IMR-90 (cell line): ENCODE measurements at regions not wholly inside any gene's neighbourhood (a gene's known extent, or its start where the extent isn't known, plus 50 kb on each side); places are given as distances from the start of the nearest gene placed in this dataset.

Experiments used
- ATAC-seq: fragments of 200-7000 bp; cut with Tn5 transposase; 2 replicates; pipeline ENCODE4 v1.9.1; 2020; ENCODE audit warnings: low read depth, mild to moderate bottlenecking, moderate library complexity
- BruUV-seq: library from RNA; stranded (reverse); fragments of 400-500 nt; replicated peaks from 2 replicates; lab custom pipeline; 2021; lab: Mats Ljungman, UMichigan
- CTCF ChIA-PET: fragments of 300-600 bp; formaldehyde crosslinking; extraction: SDS; loops from one replicate; lab custom pipeline; 2021; ENCODE audit warnings: antibody characterized with exemption; lab: Yijun Ruan, JAX
- POLR2A ChIA-PET: fragments of 300-600 bp; sonication (Branson Sonifier 250); formaldehyde crosslinking; loops from one replicate; lab custom pipeline; 2022; ENCODE audit warnings: antibody characterized with exemption; ENCODE audit not compliant: unreplicated experiment; lab: Charles Lee
- DNase-seq: peaks from one replicate; pipeline ENCODE4 v3.0.0; 2013
- H2AFZ ChIP-seq: replicated peaks from 2 replicates; pipeline ENCODE3; 2013; ENCODE audit warnings: low read length, mild to moderate bottlenecking; ENCODE audit not compliant: poor library complexity
- H2AK5ac ChIP-seq: 2 replicates; pipeline ENCODE4 v1.6.1; 2013; ENCODE audit warnings: low read depth, low read length, inconsistent platforms
- H2AK9ac ChIP-seq: replicated peaks from 2 replicates; pipeline ENCODE3; 2013; ENCODE audit warnings: mild to moderate bottlenecking, low read depth, low read length, moderate library complexity; ENCODE audit not compliant: poor library complexity
- H2BK120ac ChIP-seq: 2 replicates; pipeline ENCODE4 v1.6.1; 2013; ENCODE audit warnings: low read depth, low read length, inconsistent platforms
- H2BK15ac ChIP-seq: 3 replicates; pipeline ENCODE4 v1.6.1; 2013; ENCODE audit warnings: low read depth, low read length, inconsistent platforms
- H2BK20ac ChIP-seq: 2 replicates; pipeline ENCODE4 v1.6.1; 2013; ENCODE audit warnings: low read depth, mild to moderate bottlenecking, inconsistent platforms, low read length, moderate library complexity
- H2BK5ac ChIP-seq: 2 replicates; pipeline ENCODE4 v1.6.1; 2013; ENCODE audit warnings: mild to moderate bottlenecking, low read depth, low read length, inconsistent platforms; ENCODE audit not compliant: poor library complexity, severe bottlenecking
- H3K14ac ChIP-seq: replicated peaks from 2 replicates; pipeline ENCODE4 v1.6.1; 2013; ENCODE audit warnings: low read depth, low read length, inconsistent platforms
- H3K18ac ChIP-seq: 2 replicates; pipeline ENCODE4 v1.6.1; 2013; ENCODE audit warnings: low read depth, low read length, control low read depth
- H3K23ac ChIP-seq: 2 replicates; pipeline ENCODE4 v1.6.1; 2013; ENCODE audit warnings: low read depth, low read length, inconsistent platforms
- H3K27ac ChIP-seq: 2 replicates; pipeline ENCODE4 v1.5.1; 2013; ENCODE audit warnings: mild to moderate bottlenecking, control low read depth, low read length; ENCODE audit not compliant: insufficient read depth
- H3K27me3 ChIP-seq: 2 replicates; pipeline ENCODE4 v1.6.1; 2013; ENCODE audit warnings: low read length; ENCODE audit not compliant: control insufficient read depth, insufficient read depth
- H3K36me3 ChIP-seq: 2 replicates; pipeline ENCODE4 v1.6.1; 2013; ENCODE audit warnings: low read length, mixed read lengths; ENCODE audit not compliant: control insufficient read depth, insufficient read depth
- H3K4ac ChIP-seq: 2 replicates; pipeline ENCODE4 v1.6.1; 2013; ENCODE audit warnings: low read depth, low read length, inconsistent platforms
- H3K4me1 ChIP-seq: 2 replicates; pipeline ENCODE4 v1.6.1; 2013; ENCODE audit warnings: low read length, mixed read lengths; ENCODE audit not compliant: control insufficient read depth, insufficient read depth
- H3K4me2 ChIP-seq: 2 replicates; pipeline ENCODE4 v1.6.1; 2013; ENCODE audit warnings: low read depth, mild to moderate bottlenecking, control low read depth, low read length, moderate library complexity
- H3K4me3 ChIP-seq: 2 replicates; pipeline ENCODE4 v1.5.1; 2013; ENCODE audit warnings: low read depth, mild to moderate bottlenecking, control low read depth, low read length, moderate library complexity; ENCODE audit not compliant: insufficient read depth
- H3K56ac ChIP-seq: 2 replicates; pipeline ENCODE4 v1.6.1; 2013; ENCODE audit warnings: low read length, inconsistent platforms; ENCODE audit not compliant: insufficient read depth; ENCODE audit errors: extremely low read depth
- H3K79me1 ChIP-seq, 2 experiments: 2 replicates each; pipeline ENCODE4 v1.6.1; 2013; ENCODE audit warnings: low read length in 2 of 2, inconsistent platforms in 1 of 2, low read depth in 1 of 2
- H3K9ac ChIP-seq: 2 replicates; pipeline ENCODE4 v1.6.1; 2013; ENCODE audit warnings: low read depth, low read length, control low read depth
- H3K9me1 ChIP-seq: 2 replicates; pipeline ENCODE4 v1.6.1; 2013; ENCODE audit warnings: low read length, inconsistent platforms; ENCODE audit not compliant: insufficient read depth
- H3K9me3 ChIP-seq: 2 replicates; pipeline ENCODE4 v1.6.1; 2013; ENCODE audit warnings: low read length; ENCODE audit not compliant: control insufficient read depth, insufficient read depth
- H4K20me1 ChIP-seq: 2 replicates; pipeline ENCODE4 v1.6.1; 2013; ENCODE audit warnings: low read length, inconsistent platforms; ENCODE audit not compliant: insufficient read depth
- H4K5ac ChIP-seq: 2 replicates; pipeline ENCODE4 v1.6.1; 2013; ENCODE audit warnings: mild to moderate bottlenecking, low read depth, low read length, control low read depth
- H4K8ac ChIP-seq, 2 experiments: 2 replicates each; pipeline ENCODE4 v1.6.1; 2013; ENCODE audit warnings: low read depth in 2 of 2, low read length in 2 of 2, control low read depth in 1 of 2, inconsistent platforms in 1 of 2
- H4K91ac ChIP-seq: 2 replicates; pipeline ENCODE4 v1.6.1; 2013; ENCODE audit warnings: low read depth, low read length, inconsistent platforms; ENCODE audit not compliant: insufficient read depth
- CEBPB ChIP-seq: IDR thresholded peaks from 2 replicates; pipeline ENCODE4 v1.6.1; 2012; ENCODE audit warnings: low read depth, low read length, improper control_type of control experiment
- CTCF ChIP-seq: conservative IDR thresholded peaks from 2 replicates; pipeline ENCODE4 v1.5.1; 2012; ENCODE audit warnings: mild to moderate bottlenecking, low read depth, low read length, improper control_type of control experiment
- FOS ChIP-seq: fragments of 150-350 bp; IDR thresholded peaks from 2 replicates; pipeline ENCODE4 v1.6.1; 2016; ENCODE audit warnings: low read depth, low read length
- POLR2A ChIP-seq: IDR thresholded peaks from 2 replicates; pipeline ENCODE4 v1.6.1; 2012; ENCODE audit warnings: mild to moderate bottlenecking, low read depth, low read length
- RAD21 ChIP-seq: IDR thresholded peaks from 2 replicates; pipeline ENCODE4 v1.6.1; 2012; ENCODE audit warnings: low read length, improper control_type of control experiment
- RFX5 ChIP-seq: IDR thresholded peaks from 2 replicates; pipeline ENCODE4 v1.8.0; 2012; ENCODE audit warnings: low read depth, mild to moderate bottlenecking, low read length, moderate library complexity
- WGBS, 2 experiments: methylation state at CpG; one replicate each; pipeline versions ENCODE4 v1.1.5 to v1.1.7; 2013; ENCODE audit warnings: missing lambda C conversion rate in 2 of 2; ENCODE audit not compliant: insufficient read length in 1 of 2; ENCODE audit errors: extremely low coverage in 2 of 2; 5-methylcytosine and 5-hydroxymethylcytosine counted together
- dilution Hi-C: fragments of 300-500 bp; cut with HindIII; formaldehyde crosslinking; loops from one replicate; pipeline ENCODE4 v1.14.3; 2018; ENCODE audit warnings: low sequenced_read_pairs; ENCODE audit not compliant: unreplicated experiment
- in situ Hi-C: fragments of 300-500 bp; cut with MboI; formaldehyde crosslinking; loops from 3 replicates; pipeline ENCODE4 v1.14.3; 2019; ENCODE audit warnings: low sequenced_read_pairs, inconsistent platforms, mixed read lengths
- intact Hi-C: fragments of 100-400 bp; cut with micrococcal nuclease; formaldehyde crosslinking; loops from 2 replicates; pipeline ENCODE4 v1.10.0; 2022

GRCh38 chr1:208880433-208881100, 636.4 kb upstream of the PLXNA2 start:
- dilution Hi-C loops: no loop called here
- H4K20me1 ChIP-seq: no peaks in the 10 kb centered on the region
- no peak overlapping the region for H3K27ac ChIP-seq
- H2BK120ac ChIP-seq: no peak overlapping the region
- no peak overlapping the region for H4K91ac ChIP-seq
- intact Hi-C loops: no loop called here
- POLR2A ChIA-PET: no interaction called here
- in situ Hi-C loops: no loop called here
- no TSS peak for BruUV-seq
- no peak overlapping the region for H4K5ac ChIP-seq
- H3K4me2 ChIP-seq: no peak overlapping the region
- H3K27me3 ChIP-seq: no peaks in the 10 kb centered on the region
- H2AK9ac ChIP-seq: no peak overlapping the region
- ATAC-seq (no peak), DNase-seq (no peak)
- TF ChIP-seq RFX5 (no peak), RAD21 (no peak), POLR2A (no peak), CTCF (no peak), CEBPB (no peak), FOS (no peak)
- no peak overlapping the region for H3K9ac ChIP-seq
- no peaks in the 10 kb centered on the region for H3K9me1 ChIP-seq
- no CpG with 5 or more reads among the region's 2 CpGs for WGBS, 2 experiments
- H3K9me3 ChIP-seq: peaks cover 2% of the 10 kb centered on the region
- no peak overlapping the region for H4K8ac ChIP-seq
- H2AFZ ChIP-seq: no peak overlapping the region
- H3K14ac ChIP-seq: no peak overlapping the region
- no peaks in the 10 kb centered on the region for H3K79me1 ChIP-seq
- H2BK5ac ChIP-seq: no peak overlapping the region
- no peak overlapping the region for H3K4ac ChIP-seq
- H2BK20ac ChIP-seq: no peak overlapping the region
- CTCF ChIA-PET: no interaction called here
- no peak overlapping the region for H3K56ac ChIP-seq
- H2BK15ac ChIP-seq: no peak overlapping the region
- H3K4me1 ChIP-seq: no peaks in the 10 kb centered on the region
- H3K4me3 ChIP-seq: no peak overlapping the region
- no peak overlapping the region for H3K23ac ChIP-seq
- no peak overlapping the region for H3K18ac ChIP-seq
- H3K36me3 ChIP-seq: no peaks in the 10 kb centered on the region
- no peak overlapping the region for H2AK5ac ChIP-seq
